Thymus (tissue), 11 donors: ENCODE measurements at regions not wholly inside any gene's neighbourhood (a gene's known extent, or its start where the extent isn't known, plus 50 kb on each side); places are given as distances from the start of the nearest gene placed in this dataset.

Source experiments
- DNase-seq, 9 donors: peaks; one replicate each; pipeline ENCODE4 v3.0.0-alpha.2; 2013; ENCODE audit warnings: low spot score in 9 of 9, low read depth in 6 of 9, missing footprints in 1 of 9
- H3K27ac ChIP-seq, 2 donors: one replicate each; pipeline ENCODE4 v1.5.1; 2013; ENCODE audit warnings: control low read depth in 1 of 2, low read depth in 1 of 2, low read length in 1 of 2, mild to moderate bottlenecking in 1 of 2, moderate library complexity in 1 of 2
- H3K27me3 ChIP-seq, 2 donors: one replicate each; pipeline ENCODE4 v1.5.1; 2013; ENCODE audit warnings: low read length in 1 of 2; ENCODE audit not compliant: control insufficient read depth in 2 of 2, insufficient read depth in 1 of 2
- H3K36me3 ChIP-seq, 2 donors: one replicate each; pipeline ENCODE4 v1.5.1; 2013; ENCODE audit warnings: low read length in 1 of 2, mild to moderate bottlenecking in 1 of 2, moderate library complexity in 1 of 2; ENCODE audit not compliant: control insufficient read depth in 2 of 2, insufficient read depth in 2 of 2
- H3K4me1 ChIP-seq, 2 donors: one replicate each; pipeline ENCODE4 v1.5.1; 2013; ENCODE audit warnings: low read length in 2 of 2; ENCODE audit not compliant: control insufficient read depth in 2 of 2, insufficient read depth in 2 of 2
- H3K4me3 ChIP-seq, 2 donors: one replicate each; pipeline ENCODE4 v1.5.1; 2013; ENCODE audit warnings: low read length in 2 of 2, control low read depth in 1 of 2, mild to moderate bottlenecking in 1 of 2
- H3K9me3 ChIP-seq, 2 donors: one replicate each; pipeline ENCODE4 v1.5.1; 2013; ENCODE audit warnings: low read length in 1 of 2, mild to moderate bottlenecking in 1 of 2; ENCODE audit not compliant: control insufficient read depth in 2 of 2, insufficient read depth in 1 of 2
- WGBS: extraction: QIAGEN DNeasy Blood & Tissue Kit; methylation state at CpG from one replicate; pipeline ENCODE4 v1.1.7; 2013; 5-methylcytosine and 5-hydroxymethylcytosine counted together
- donor health status: healthy.

- H3K4me3 ChIP-seq: no peak overlapping the region
- no peaks in the 10 kb centered on the region for H3K27me3 ChIP-seq
- 94% methylated on average over 5 of the region's 5 CpGs for whole genome bisulfite sequencing
- no peak overlapping the region for H3K27ac ChIP-seq
- H3K36me3 ChIP-seq: no peaks in the 10 kb centered on the region
- H3K4me1 ChIP-seq: no peaks in the 10 kb centered on the region
- no peak for DNase-seq
- H3K9me3 ChIP-seq: no peaks in the 10 kb centered on the region
Measured at GRCh38 chr5:56460681-56461191, 227.6 kb upstream of the ANKRD55 start.

- WGBS: 88% methylated on average over 2 of the region's 2 CpGs
- Histone ChIP-seq H3K27me3 (no peaks in the 10 kb centered on the region), H3K4me3 (no peak overlapping the region), H3K9me3 (no peaks in the 10 kb centered on the region), H3K36me3 (no peaks in the 10 kb centered on the region), H3K4me1 (no peaks in the 10 kb centered on the region), H3K27ac (no peak overlapping the region)
- DNase-seq: no peak
Measured at GRCh38 chr5:56460195-56460546, 227.0 kb upstream of the ANKRD55 start.

DNA sequence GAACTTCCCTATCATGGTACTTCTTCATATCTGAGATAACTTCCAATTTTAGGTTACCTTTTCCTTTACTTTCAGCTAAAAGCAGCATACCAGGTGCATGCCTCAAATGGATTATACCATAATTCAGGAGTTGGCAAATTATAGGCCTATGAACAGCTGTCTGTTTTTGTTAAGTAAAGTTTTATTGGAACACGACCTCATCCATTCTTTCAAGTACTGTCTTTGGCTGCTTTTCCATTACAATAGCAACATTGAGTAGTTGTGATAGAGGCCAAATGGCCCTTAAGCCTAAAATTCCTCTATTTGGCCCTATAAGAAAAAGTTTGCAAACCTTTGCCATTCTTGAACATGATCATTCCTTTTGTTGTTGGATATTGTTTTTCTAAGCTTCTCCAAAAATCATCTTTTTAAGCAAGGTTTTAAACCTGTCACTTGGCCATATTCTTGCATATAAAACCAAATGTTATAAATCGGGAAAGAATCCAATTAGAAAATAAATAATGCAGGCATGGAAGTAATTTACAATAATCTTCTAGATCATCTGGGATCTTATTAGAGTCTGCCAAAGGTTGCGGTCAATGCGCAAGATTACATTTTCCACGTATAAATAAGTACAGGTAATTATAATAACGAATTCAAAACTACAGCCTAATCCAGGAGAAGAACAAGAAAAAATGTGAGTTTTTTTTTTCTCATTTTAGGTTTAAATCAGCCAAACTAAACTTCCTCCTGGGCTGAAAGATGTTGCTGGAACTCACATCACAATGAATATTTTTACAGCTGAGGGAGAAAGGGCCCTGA is 226.5 kb upstream of the ANKRD55 start:
- Histone ChIP-seq H3K27me3 (no peaks in the 10 kb centered on the region), H3K27ac (no peak overlapping the region), H3K9me3 (no peaks in the 10 kb centered on the region), H3K4me1 (no peaks in the 10 kb centered on the region), H3K4me3 (no peak overlapping the region), H3K36me3 (no peaks in the 10 kb centered on the region)
- no peak for DNase-seq
- WGBS: 98% methylated on average over 6 of the region's 6 CpGs

GRCh38 chr5:56457887-56458812 is 225.0 kb upstream of the ANKRD55 start:
- no peaks in the 10 kb centered on the region for H3K27me3 ChIP-seq
- H3K4me3 ChIP-seq: no peak overlapping the region
- DNase-seq: no peak
- H3K4me1 ChIP-seq: no peaks in the 10 kb centered on the region
- H3K9me3 ChIP-seq: no peaks in the 10 kb centered on the region
- 92% methylated on average over 8 of the region's 8 CpGs for WGBS
- H3K27ac ChIP-seq: no peak overlapping the region
- H3K36me3 ChIP-seq: no peaks in the 10 kb centered on the region

GRCh38 chr5:56456002-56456401 is 222.9 kb upstream of the ANKRD55 start:
- H3K27ac ChIP-seq: no peak overlapping the region
- WGBS: 92% methylated on average over 4 of the region's 4 CpGs
- H3K9me3 ChIP-seq: no peaks in the 10 kb centered on the region

GRCh38 chr5:56455417-56455816 is 222.3 kb upstream of the ANKRD55 start:
- H3K4me1 ChIP-seq: no peaks in the 10 kb centered on the region
- 96% methylated on average over 4 of the region's 4 CpGs for WGBS
- no peak for DNase-seq
- no peaks in the 10 kb centered on the region for H3K27me3 ChIP-seq
- H3K27ac ChIP-seq: no peak overlapping the region
- H3K36me3 ChIP-seq: no peaks in the 10 kb centered on the region
- H3K9me3 ChIP-seq: no peaks in the 10 kb centered on the region
- no peak overlapping the region for H3K4me3 ChIP-seq

More at GRCh38 chr5:56456002-56456401, 222.9 kb upstream of the ANKRD55 start:
- H3K4me3 ChIP-seq: no peak overlapping the region
- H3K36me3 ChIP-seq: no peaks in the 10 kb centered on the region
- no peaks in the 10 kb centered on the region for H3K4me1 ChIP-seq
- no peaks in the 10 kb centered on the region for H3K27me3 ChIP-seq
- DNase-seq: no peak

DNA sequence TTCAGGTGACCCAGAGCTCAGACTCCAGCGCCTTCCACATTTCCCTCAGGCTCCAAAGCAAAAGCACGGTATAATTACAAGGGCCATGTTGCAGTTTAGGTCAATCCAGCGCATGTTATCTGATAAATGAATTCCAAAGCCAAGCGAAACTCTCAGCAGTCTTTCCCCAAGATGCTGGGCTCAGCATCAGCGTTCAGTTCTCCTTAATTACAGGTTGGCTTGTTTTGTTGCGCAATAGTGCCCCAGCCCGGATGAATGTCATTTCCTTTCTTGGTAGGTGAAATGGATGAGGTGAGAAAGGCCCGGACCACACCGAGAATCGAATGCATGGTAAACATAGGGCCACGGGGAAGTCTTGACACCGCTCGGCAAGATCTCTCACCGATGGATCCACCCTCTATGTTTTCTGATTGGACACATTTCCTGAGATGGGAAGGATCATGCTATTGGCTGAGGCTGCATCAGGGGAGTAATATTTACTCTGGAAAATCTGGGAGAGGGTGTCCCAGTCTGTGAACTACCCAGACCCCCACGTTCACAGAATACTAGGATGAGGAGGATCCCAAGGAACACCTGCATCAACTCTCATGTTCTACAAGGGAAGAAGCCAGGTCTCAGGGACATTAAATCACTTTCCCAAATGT is 221.2 kb upstream of the ANKRD55 start:
- no peak for DNase-seq
- no peaks in the 10 kb centered on the region for H3K27me3 ChIP-seq

GRCh38 chr5:56451742-56452141 is 218.6 kb upstream of the ANKRD55 start:
- WGBS: 96% methylated on average over 7 of the region's 7 CpGs
- no peaks in the 10 kb centered on the region for H3K9me3 ChIP-seq
- H3K4me3 ChIP-seq: no peak overlapping the region
- no peaks in the 10 kb centered on the region for H3K4me1 ChIP-seq
- no peaks in the 10 kb centered on the region for H3K36me3 ChIP-seq
- no peaks in the 10 kb centered on the region for H3K27me3 ChIP-seq
- no peak for DNase-seq
- no peak overlapping the region for H3K27ac ChIP-seq

More for the DNA sequence above, 221.2 kb upstream of the ANKRD55 start:
- Histone ChIP-seq H3K4me3 (no peak overlapping the region), H3K9me3 (no peaks in the 10 kb centered on the region), H3K27ac (no peak overlapping the region), H3K36me3 (no peaks in the 10 kb centered on the region), H3K4me1 (no peaks in the 10 kb centered on the region)
- 95% methylated on average over 15 of the region's 15 CpGs for WGBS

GRCh38 chr5:56450766-56451165 is 217.6 kb upstream of the ANKRD55 start:
- Histone ChIP-seq H3K36me3 (no peaks in the 10 kb centered on the region), H3K4me1 (no peaks in the 10 kb centered on the region), H3K27me3 (no peaks in the 10 kb centered on the region), H3K4me3 (no peak overlapping the region), H3K27ac (no peak overlapping the region), H3K9me3 (no peaks in the 10 kb centered on the region)
- WGBS: 96% methylated on average over 8 of the region's 8 CpGs
- DNase-seq: no peak
